DOHH2 (cell line): ENCODE measurements at regions not wholly inside any gene's neighbourhood (a gene's known extent, or its start where the extent isn't known, plus 50 kb on each side); places are given as distances from the start of the nearest gene placed in this dataset.

Experiments
- EZH2phosphoT487 ChIP-seq: fragments of 200-600 bp; sonication (generic); IDR thresholded peaks from 2 replicates; pipeline ENCODE4 v1.6.1; 2017; ENCODE audit warnings: borderline replicate concordance, mild to moderate bottlenecking, antibody characterized with exemption, low read length, moderate library complexity, mixed read lengths
- TF ChIP-seq, protein P1 (sequence below): fragments of 200-600 bp; sonication (generic); IDR thresholded peaks from one replicate; pipeline ENCODE4 v1.5.1; 2014; ENCODE audit warnings: antibody characterized with exemption, mild to moderate bottlenecking, low read depth, low read length; ENCODE audit not compliant: poor library complexity, severe bottlenecking

DNA sequence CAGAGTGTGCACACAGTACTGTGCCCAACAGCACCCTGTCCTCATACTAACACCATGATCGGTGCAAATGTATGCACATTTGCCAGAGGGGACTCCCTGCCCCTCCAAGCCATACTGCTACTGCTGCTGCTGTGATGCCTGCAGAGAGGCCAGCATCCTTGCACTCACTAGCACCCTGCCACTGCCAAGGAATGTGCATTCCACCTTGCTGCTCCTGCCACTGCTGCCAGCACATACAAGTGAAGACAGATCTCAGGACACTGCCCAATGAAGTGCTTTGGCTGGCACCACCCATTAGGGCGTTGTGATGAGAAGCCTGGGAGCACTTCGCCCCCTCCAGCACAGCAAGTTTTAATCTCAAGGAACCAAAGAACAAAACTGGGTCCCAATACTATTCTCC, 146.3 kb upstream of the DMD start:
- TF ChIP-seq, protein P1, sequence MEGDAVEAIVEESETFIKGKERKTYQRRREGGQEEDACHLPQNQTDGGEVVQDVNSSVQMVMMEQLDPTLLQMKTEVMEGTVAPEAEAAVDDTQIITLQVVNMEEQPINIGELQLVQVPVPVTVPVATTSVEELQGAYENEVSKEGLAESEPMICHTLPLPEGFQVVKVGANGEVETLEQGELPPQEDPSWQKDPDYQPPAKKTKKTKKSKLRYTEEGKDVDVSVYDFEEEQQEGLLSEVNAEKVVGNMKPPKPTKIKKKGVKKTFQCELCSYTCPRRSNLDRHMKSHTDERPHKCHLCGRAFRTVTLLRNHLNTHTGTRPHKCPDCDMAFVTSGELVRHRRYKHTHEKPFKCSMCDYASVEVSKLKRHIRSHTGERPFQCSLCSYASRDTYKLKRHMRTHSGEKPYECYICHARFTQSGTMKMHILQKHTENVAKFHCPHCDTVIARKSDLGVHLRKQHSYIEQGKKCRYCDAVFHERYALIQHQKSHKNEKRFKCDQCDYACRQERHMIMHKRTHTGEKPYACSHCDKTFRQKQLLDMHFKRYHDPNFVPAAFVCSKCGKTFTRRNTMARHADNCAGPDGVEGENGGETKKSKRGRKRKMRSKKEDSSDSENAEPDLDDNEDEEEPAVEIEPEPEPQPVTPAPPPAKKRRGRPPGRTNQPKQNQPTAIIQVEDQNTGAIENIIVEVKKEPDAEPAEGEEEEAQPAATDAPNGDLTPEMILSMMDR: no peak
- TF ChIP-seq EZH2phosphoT487: no peak
